Forelimb muscle (tissue), 1 donor: ENCODE measurements at regions not wholly inside any gene's neighbourhood (a gene's known extent, or its start where the extent isn't known, plus 50 kb on each side); places are given as distances from the start of the nearest gene placed in this dataset.
"Not testable (repeated sequence)": the region's sequence is repeated elsewhere in the genome, so short reads cannot be mapped to it uniquely, and the experiment has no call there.

Experiments used
- DNase-seq: peaks from one replicate; pipeline ENCODE4 v3.0.0-alpha.2; 2013; ENCODE audit warnings: low read depth

DNA sequence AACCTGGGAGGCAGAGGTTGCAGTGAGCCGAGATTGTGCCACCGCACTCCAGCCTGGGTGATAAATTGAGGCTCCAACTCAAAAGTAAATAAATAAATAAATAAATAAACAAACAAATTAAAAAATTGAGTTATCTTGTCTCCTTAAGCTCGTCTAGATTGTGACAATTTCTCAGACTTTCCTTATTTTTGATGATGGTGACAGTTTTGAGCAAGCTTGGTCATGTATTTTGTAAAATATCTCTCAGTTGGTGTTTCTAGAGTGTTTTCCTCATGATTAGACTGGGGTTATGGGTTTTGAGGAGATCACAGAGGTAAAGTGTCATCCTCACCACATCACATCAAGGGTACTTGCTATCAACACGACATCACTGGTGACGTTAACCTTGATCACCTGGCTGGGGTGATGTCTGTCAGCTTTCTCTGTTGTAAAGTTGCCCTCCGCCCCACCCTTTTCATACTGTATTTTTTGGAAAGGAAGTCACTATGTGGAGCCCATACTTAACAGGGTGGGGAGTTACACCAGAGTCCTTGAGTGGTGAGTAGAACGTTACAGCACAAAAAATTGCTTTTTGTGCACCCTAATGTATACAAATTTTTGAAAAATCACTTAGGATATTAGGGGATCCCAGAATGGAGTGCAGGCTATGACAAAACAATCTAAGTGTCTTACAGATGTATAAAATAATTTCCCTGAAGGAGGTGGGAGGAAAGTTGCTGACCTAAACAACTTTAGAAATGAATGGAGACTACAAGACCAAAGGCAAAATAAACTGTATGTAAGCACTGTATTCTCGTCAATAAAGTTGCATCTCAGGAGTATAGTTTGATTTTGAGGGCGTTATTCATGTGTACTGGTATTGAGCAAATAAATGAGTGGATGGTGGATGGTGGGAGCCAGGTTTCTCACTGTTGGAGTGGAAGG is 116.4 kb upstream of the SGK1 start:
- no peak for DNase-seq

DNA sequence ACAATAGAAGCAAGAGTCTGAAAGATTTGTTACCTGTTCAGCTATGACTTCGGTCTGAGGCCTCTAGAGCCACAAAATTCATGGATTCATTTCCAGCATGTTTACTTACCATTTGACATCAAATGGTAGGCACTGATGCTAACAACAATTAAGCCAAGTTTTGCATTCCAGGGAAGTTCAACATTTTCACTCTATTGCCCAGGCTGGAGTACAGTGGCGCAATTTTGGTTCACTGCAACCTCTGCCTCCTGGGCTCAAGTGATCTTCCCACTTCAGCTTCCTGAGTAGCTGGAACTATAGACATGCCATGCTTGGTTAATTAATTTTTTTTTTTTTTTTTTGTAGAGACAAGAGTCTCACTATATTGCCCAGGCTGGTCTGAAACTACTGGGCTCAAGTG is 114.1 kb upstream of the SGK1 start:
- DNase-seq, result no peak

DNA sequence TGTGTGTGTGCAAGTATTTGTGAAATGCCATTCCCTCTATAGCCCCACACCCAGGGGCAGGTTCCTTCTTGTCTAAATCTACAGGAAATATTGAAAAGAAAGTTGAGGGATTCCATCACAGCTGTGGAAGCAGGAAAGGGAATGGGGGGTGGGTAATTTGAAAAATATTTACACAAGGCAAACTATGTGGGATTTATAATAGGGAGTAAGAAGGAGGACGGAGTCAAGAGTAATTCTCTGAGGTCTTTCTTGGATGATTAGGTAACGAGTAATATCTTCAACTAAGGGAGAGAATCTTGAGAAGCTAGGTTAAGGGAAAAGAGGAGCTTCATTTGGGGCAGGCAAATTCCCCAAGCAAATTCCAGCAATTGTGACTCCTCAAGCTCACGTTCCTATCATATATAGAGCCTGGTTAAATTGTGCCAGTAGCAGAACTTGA is 113.5 kb upstream of the SGK1 start:
- no peak for DNase-seq

DNA sequence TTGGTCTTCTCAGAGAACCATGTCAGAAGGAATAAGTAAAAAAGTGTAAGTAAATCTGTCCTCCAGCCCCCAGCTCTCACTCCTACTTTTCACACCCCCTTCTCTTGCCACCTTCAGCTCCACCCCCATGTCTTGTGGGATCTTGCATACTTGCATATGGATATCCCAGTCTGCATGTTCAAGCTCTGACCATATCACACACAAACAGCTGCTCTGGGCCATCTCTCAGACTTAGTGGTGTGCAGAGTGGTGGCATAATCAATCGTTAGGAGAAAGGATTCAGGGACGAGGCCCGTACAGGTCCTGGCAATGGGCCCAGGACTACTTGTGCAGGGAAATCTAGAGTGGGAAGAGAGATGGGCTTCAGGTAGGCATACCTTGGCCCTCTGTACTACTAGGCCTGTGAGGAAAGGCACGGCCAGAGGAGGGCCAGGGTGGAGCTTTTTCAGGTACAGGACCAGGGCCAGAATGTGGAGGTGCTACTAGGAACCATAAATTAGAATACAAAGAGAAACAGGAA is 112.0 kb upstream of the SGK1 start:
- DNase-seq, result no peak

DNA sequence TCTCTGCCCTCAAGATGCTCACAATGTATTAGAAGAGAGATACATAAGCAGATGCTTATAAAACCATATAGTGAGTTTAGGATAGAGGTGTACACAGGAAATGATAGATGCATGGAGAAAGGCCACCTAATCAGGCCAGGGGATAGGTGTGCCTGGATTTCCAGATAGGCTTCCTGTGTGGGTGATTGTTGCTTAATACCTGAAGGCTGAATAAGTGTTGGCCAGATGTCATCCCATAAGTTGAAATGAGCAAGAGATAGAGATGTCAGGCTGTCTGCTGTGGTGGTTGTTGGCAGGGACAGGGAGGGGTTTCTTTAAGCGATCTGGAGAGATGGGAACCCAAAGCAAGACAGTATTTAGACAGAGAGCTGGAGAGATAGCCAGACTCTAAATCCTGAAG is 109.8 kb upstream of the SGK1 start:
- DNase-seq, result no peak

DNA sequence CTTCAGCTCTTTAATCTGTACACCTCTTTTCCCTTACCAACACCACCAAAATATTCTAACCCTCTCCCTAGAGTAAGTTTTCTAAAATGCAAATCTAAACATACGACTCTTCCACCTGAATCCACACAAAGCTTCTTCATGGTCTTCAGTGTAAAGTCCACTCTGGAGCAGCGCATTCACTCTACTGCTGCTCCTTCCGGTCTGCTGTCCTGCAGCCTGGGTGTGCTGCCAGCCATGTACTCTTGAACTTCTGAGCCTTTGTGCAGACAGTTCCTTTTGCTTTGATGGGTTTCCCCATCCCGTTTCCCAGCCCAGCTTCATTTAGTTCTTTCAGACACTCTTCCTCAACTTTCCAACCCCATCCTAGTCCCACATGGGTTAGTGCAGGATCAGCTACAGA is 108.7 kb upstream of the SGK1 start:
- no peak for DNase-seq

DNA sequence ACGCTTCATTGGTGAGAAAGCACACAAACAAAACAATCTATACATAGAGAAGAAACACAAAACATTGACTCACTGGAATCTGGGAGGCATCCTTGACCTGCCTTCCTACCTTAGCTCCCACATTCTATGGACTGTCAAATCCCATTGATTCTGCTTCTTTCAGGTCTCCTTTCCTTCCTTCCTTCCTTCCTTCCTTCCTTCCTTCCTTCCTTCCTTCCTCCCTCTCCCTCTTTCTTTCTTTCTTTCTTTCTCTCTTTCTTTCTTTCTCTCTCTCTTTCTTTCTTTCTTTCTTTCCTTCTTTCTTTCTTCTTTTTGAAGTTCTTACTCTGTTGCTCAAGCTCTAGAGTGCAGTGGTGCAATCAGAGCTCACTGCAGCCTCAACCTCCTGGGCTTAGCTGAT is 108.0 kb upstream of the SGK1 start:
- not testable (repeated sequence) for DNase-seq

DNA sequence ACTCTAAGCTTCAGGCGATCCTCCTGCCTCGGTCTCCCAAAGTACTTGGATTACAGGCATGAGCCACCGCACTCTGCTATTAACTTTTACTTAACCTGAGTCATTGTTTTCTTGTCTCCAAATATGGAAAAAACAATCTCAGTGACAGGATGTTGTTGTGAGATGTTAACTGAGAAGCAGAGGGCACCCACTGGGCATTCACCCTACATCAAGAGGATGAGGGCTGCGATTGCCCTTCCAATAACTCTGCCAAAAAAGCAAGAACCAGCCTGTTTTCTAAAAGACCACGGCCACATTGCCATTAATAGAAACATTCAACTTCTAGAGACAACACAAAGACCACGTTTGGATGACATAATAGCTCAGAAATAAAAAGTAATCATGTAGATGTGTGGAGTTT is 107.6 kb upstream of the SGK1 start:
- DNase-seq, result no peak

DNA sequence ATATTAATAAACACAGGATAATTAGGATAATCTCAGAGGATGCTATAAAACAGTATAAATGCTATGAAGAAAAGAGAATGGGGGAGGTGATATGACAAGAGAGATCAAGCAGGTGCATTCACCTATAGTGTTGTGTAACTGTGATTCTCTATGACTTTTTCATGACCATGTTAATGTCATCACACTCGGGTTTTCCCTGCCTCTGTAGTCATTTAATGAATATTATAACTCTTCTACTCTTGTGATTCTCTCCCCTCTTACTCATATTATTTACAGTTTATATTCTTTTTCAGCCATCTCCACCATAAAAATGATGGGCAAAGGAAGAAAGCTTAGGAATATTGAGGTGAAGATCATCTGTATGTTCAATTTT is 106.9 kb upstream of the SGK1 start:
- no peak for DNase-seq

DNA sequence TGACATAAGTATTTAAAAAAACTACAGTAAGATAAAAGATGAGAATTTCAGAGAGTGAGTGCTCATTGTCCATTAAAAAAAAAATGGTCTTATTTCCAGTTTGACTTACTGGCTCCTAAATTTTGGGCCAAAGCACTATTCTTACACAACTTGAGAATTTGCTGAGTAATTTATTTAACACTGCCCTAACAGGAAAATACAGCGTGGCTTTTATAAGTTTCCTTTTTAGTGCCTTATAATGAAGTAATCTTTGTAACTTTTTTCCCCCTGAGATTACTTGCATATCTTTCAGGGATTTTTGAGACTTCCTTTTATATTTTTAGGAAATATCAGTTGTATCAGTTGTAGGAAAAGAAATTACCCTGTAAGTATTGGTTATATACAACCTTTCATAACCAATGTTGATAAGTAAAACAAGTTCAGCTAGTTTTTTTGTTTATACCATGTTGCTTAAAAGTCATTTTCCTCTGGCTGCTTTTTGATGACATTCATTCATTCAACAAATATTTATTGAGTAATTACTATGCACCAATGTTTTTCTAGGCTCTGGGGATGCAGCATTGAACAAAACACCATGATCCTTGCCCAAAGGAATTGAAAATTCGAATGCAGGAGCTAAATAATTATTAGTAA is 106.4 kb upstream of the SGK1 start:
- no peak for DNase-seq

DNA sequence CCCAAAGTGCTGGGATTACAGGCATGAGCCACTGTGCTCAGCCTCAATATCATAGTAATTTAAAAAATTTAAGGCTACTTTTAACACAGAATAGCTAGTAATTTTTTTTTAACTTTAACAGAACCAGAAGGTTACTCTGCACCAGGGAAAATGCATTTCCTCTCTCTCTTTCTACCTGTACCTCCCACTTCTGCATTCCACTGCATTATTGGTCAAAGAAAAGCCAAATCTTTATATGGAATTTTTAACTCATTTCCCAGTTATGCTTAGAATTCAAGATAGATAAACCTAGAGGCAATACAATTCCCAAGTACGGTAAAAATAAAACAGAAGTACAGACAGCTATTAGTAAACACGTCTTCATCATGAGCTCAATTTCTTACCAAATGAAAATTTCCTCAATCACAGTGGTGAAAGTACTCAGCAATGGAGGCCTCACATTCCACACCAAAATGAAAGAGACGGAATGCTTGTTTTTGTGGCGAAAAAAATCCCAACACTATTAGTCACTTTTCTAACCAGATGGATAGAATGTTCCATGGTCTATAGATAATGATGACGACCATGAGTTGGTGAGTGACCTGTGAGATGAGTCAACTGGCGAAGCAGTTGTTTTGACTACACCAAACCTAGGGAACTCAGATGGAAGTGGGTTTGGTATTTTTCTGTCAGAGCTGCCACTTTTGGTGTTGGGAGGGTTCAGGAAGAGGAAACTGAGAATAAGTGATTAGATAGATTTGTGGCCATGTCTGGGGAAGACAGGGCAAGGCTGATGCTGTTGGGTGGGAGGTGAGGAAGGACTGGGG is 104.7 kb upstream of the SGK1 start:
- no peak for DNase-seq

DNA sequence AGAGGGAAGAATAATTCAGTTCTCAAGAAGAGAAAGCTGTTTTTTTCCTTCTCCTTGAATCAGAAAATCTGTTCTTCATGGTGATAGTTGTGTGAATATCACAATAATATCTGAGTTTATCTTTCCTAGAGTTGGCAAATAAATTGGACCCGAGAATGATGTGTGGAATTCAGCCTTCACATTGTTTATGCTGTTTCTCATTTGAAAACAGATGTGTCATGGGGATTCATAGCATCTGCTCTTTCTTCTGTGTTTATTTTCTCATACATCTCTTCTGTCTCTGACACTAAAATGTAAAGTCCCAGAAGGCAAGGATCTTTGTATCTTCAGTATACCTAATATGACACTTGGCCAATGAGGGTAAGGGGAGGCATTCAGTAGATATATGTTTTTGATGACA is 103.6 kb upstream of the SGK1 start:
- DNase-seq, result no peak

DNA sequence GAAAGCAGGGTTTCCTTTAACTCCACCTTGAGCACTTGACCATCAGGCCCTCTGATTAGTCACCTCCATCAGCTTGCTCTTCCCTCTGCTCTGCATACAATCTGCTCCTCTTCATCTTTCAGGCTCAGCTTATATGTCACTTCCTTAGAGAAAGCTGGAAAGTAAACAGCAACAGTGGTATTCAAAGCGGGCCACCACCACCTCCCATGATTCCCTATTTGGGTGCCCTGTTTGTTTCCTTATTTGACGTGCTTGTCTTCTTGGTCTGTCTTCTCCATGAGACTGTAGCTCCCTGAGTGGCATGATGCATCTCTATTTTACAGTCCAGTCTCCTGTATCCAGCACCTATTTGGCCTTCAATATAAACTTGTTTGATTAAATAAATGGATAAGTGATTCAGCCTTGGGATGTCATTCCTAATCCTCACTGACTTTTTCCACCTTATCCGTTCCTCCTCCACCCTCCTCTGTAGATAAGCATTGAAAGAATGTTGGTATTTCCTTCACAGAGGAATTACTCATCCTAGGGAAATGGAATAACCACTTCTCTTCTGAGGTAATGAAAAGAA is 102.8 kb upstream of the SGK1 start:
- DNase-seq, result no peak

DNA sequence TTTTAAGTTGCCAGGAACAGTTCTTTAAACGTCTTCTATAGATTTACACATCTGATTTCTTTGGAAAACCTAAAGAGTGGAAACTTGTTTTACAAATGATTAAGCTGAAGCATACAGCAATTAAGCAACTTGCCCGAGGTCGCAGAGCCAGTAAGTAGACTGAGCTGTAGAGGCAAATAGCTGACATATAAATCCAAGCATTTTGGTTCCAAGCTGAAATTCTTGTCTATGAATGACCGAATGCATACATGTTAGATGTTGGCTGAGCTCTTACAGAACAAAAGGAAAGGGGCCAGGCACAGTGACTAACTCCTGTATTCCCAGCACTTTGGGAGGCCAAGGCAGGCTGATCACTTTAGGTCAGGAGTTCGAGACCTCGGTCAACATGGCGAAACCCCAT is 101.8 kb upstream of the SGK1 start:
- DNase-seq, result no peak

DNA sequence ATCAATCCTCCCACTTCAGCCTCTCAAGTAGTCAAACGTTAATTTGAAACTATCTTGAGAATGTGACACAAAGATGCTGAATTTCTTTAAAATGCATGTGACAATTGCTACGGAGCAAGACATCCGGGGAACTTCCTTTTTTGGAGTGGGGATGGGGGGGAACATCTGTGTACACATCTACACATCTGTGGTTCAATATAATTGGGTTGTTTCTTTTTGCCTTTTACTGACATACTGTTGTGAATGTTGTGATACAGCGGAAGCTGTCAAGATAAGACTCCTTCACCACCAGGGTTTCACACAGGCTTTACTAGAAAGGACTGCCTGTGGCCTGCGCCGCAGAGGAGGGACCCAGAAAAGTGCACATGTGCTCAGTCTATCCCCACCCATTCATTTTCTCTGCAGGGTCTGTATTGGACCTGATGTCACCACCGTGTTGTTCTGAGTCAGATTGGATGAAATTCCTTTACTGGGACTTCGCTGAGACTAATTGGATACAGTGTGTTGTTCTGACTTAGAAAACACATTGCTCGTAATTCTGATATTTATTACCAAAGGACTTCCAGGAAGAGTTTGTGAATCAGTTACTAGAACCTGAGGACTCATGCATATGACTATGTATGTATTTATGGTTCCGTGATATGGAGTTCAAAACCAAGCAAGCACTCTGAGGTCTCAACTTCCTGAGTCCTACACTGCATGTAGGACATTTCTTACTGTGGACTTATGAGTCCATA is 98.7 kb upstream of the SGK1 start:
- DNase-seq, result no peak

DNA sequence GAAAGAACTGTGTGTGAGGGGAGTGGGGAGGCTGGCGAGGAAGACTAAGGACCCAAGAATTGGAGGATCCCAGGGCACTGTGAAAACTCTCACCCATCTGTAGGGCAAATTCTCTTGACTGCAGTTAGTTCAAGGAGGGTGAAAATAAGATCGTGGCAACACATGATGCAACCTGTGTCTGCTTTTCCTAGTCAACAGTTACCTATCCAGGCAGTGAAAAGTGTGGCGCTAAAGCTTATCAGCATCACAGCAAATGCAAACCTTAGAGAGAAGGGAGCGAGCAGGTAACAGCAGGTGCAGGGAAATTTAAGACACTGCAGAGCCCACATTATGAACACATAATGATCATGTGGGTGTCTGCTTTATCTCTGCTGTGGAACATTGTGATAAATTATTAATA is 97.7 kb upstream of the SGK1 start:
- no peak for DNase-seq

DNA sequence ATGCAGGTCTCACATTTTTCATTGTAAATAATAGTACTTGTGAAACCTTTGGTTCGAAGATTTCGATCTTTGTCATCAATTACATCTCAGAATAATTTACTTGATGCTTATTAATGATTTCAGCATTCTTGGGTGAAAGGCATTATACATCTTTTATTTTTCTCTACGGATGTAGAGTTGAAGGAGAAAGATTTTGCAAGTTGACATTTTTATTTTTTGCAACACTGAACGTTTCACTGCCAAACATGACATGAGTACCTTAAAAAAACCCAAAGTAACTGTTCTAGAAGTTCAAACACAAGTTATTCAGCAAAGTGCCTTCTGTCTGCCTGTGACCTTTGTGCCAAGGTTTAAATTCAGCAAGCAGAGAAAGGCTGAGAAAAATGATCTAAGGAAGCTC is 97.3 kb upstream of the SGK1 start:
- no peak for DNase-seq

DNA sequence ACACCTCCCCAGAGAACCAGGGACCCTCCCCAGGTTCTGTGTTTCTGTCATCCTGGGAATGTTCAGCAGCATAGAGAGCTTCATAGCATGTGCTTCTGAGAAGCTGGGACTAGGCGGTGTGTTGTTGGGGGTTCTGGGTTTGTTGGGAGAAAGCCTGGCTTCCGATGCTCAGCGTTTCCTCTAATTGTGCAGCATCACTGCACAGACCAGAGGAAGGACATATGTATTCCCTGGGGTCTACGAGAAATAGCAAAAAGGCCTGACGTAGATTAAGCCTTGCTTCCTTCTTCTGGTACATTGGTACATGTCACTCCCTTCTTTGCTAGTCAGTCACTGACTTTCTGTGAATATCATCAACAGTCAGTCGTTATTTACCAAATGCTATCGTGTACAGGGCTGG is 96.9 kb upstream of the SGK1 start:
- DNase-seq, result no peak

DNA sequence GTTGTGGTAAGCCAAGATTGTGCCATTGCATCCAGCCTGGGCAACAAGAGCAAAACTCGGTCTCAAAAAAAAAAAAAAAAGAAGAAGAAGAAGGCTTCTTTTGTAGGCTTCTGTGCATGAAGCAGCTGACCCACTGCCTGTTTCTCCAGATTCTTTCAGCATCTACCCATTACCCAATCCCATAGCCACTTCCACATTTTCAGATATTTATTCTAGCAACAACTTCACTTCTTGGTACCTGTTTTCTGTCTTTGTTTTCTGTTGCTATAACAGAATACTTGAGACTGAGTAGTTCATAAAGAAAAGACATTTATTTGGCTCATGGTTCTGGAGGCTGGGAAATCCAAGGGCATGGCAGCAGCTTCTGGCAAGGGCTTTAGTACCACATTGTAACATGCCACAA is 95.3 kb upstream of the SGK1 start:
- DNase-seq, result no peak

DNA sequence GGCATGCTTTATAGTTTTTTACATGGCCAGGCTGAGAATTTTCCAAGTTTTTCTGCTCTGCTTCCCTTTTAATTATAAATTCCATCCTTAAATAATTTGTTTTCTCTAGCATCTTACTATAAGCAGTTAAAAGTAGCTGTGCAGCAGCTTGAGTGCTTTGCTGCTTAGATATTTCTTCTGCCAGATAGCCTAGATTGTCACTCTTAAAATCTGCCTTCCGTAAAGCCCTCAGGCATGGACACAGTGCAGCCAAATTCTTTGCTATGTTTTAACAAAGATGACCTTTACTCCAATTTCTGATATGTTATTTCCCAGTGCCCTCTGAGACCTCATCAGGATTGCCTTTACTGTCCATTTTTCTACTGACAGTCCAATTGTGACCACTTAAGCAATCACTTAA is 92.6 kb upstream of the SGK1 start:
- no peak for DNase-seq

DNA sequence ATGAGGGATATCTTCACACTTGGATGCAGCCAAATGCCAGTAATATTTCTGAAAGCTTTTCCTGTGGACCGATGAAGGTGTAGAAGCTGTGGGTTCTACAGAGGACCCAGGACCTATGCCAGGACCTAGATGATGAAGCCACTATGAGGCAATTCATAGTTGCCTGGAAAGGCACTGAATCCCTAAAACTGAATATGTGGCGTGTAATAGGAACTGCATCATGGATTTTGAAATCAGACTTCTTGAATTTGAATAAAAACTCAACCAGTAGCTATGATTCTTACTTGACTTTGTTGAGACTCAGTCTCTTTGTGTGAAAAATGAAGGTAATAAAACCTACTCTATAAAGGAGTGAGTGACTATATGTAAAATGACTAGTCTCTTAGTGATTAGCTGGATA is 89.9 kb upstream of the SGK1 start:
- DNase-seq, result no peak
